ENCODE measurements at regions not wholly inside any gene's neighbourhood (a gene's known extent, or its start where the extent isn't known, plus 50 kb on each side); places are given as distances from the start of the nearest gene placed in this dataset.

DNA sequence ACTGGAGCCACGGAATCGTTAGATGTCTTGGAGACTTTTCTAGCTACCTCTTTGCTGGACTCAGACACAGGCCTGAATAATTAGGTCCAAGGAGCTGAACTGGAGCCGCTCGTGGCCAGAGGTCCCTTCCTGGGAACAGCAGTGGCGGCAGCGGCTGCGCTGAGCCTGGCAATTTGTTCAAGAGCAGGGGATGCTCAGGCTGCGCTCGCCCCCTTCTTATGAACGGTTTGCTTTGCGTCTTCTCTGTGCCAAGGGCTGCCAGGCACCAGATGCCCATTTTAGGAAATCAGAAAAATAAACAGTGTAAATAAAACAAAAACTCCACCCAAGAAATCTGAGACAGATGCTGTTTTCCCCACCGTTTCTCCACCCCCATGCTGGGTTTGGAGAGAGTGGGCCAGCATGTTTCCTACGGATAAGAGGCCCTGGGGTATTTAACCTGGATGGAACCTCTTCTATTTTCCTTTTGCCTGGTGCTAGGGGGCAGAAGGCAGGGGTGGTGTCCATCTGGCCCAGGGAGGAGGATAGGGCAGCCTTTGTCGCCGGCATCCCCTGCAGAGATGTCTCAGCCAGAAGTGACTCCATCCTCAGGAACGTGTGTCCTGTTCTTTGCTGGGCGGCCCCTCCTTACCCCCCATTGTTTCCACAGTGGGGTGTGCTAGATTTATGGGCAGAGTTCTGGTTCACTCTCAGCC is 163.4 kb downstream of the SEC14L1 start:
- Histone ChIP-seq H3K27ac (ENCODE audit: extremely low read length, insufficient read depth, low read length) (peak overlapping the region; percentile 6), H4K20me1 (ENCODE audit: insufficient read depth, low read length) (peaks cover 51% of the 10 kb centered on the region; the same call in 1 of the 2 replicates), H3K36me3 (replicated peaks in 1 of 2; ENCODE audit: control insufficient read depth in 1 of 2, insufficient read depth in 2 of 2, low read length in 2 of 2) (peaks cover 10 to 25% of the 10 kb centered on the region in 2 experiments; a peak in 3 of 5 replicates), H3K4me3 (replicated peaks in 1 of 3; ENCODE audit: insufficient read depth in 1 of 3, low read depth in 2 of 3, low read length in 3 of 3) (no peak overlapping the region), H3K9ac (ENCODE audit: insufficient read depth, low read depth, low read length) (no peak overlapping the region), H3K79me2 (ENCODE audit: insufficient read depth, low read length) (peaks cover 76% of the 10 kb centered on the region), H3K4me1 (ENCODE audit: insufficient read depth, low read length) (peaks cover 72% of the 10 kb centered on the region), H3K4me2 (ENCODE audit: low read depth, low read length) (no peak overlapping the region), H3K9me3 (ENCODE audit: low read length) (no peaks in the 10 kb centered on the region), H3K27me3 (ENCODE audit: control insufficient read depth in 1 of 2, insufficient read depth in 2 of 2, low read length in 2 of 2) (no peaks in the 10 kb centered on the region), H2AFZ (ENCODE audit: low read length) (no peak overlapping the region)
- in situ Hi-C loops (cut with HindIII; ENCODE audit: extremely low pct_ligation_motif_present, low pct_unique_long_range_greater_than_20kb) (no loop called here), intact Hi-C loops (cut with micrococcal nuclease; ENCODE audit: unreplicated experiment) (no loop called here)
- FAIRE-seq, result no peak
- no peak for ATAC-seq
- DNase-seq (ENCODE audit: low spot score), result no peak
- 89% methylated on average over 17 of the region's 17 CpGs for WGBS (ENCODE audit: low lambda C conversion rate)
- BruUV-seq (replicated peaks), result no TSS peak
- POLR2A ChIA-PET, result interaction anchor here (9.7 kb wide), 1 partner anchor 19 kb away, joined by 335 read pairs; no protein-coding TSS in a partner anchor
- TF ChIP-seq IRF2 (CRISPR knock-in tag; IDR thresholded peaks at IDR 0.05) (no peak), AGO2 (optimal IDR thresholded peaks at IDR 0.05; ENCODE audit: low read depth, low read length) (peak; percentile 1), SRY (CRISPR knock-in tag; IDR thresholded peaks at IDR 0.05) (no peak), ZNF7 (CRISPR knock-in tag; IDR thresholded peaks at IDR 0.05) (no peak), POLR2A (IDR thresholded peaks at IDR 0.05; ENCODE audit: insufficient read depth in 1 of 2, low read depth in 2 of 2, low read length in 2 of 2) (no peak), POLR2G (IDR thresholded peaks at IDR 0.05; ENCODE audit: low read depth, low read length) (no peak), IKZF1 (IDR thresholded peaks at IDR 0.05) (no peak), MED8 (CRISPR knock-in tag; IDR thresholded peaks at IDR 0.05; ENCODE audit: insufficient replicate concordance) (peak; percentile 22), RBM22 (optimal IDR thresholded peaks at IDR 0.05; ENCODE audit: low read length) (peak; percentile 66), ZNF232 (CRISPR knock-in tag; IDR thresholded peaks at IDR 0.05; ENCODE audit: borderline replicate concordance) (no peak), SRF (IDR thresholded peaks at IDR 0.05; ENCODE audit: low read depth, low read length) (0 out of 2 replicates have a peak, but pooled peaks have one; percentile 13)
- TF ChIP-seq, protein P1, sequence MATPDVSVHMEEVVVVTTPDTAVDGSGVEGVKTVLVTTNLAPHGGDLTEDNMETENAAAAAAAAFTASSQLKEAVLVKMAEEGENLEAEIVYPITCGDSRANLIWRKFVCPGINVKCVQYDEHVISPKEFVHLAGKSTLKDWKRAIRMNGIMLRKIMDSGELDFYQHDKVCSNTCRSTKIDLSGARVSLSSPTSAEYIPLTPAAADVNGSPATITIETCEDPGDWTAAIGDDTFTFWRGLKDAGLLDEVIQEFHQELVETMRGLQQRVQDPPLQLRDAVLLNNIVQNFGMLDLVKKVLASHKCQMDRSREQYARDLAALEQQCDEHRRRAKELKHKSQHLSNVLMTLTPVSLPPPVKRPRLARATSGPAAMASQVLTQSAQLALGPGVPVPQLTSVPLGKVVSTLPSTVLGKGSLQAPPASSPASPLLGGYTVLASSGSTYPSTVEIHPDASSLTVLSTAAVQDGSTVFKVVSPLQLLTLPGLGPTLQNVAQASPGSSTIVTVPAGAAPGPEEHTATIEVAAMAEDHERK (CRISPR knock-in tag; IDR thresholded peaks at IDR 0.05; ENCODE audit: low read depth), result no peak
- TF ChIP-seq, protein P2, sequence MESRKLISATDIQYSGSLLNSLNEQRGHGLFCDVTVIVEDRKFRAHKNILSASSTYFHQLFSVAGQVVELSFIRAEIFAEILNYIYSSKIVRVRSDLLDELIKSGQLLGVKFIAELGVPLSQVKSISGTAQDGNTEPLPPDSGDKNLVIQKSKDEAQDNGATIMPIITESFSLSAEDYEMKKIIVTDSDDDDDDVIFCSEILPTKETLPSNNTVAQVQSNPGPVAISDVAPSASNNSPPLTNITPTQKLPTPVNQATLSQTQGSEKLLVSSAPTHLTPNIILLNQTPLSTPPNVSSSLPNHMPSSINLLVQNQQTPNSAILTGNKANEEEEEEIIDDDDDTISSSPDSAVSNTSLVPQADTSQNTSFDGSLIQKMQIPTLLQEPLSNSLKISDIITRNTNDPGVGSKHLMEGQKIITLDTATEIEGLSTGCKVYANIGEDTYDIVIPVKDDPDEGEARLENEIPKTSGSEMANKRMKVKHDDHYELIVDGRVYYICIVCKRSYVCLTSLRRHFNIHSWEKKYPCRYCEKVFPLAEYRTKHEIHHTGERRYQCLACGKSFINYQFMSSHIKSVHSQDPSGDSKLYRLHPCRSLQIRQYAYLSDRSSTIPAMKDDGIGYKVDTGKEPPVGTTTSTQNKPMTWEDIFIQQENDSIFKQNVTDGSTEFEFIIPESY (CRISPR knock-in tag; IDR thresholded peaks at IDR 0.05), result 0 out of 2 replicates have a peak, but pooled peaks have one; percentile 35
- CTCF ChIA-PET (ENCODE audit: low intra/inter-chr PET ratio, low total read pairs), result no interaction called here

Measured in HepG2 (cell line).